Lung (tissue), 11 donors: ENCODE measurements at regions not wholly inside any gene's neighbourhood (a gene's known extent, or its start where the extent isn't known, plus 50 kb on each side); places are given as distances from the start of the nearest gene placed in this dataset.

Experiments
- ATAC-seq: fragments of 200-7000 bp; cut with Tn5 transposase; one replicate; pipeline ENCODE4 v1.9.1; 2020; ENCODE audit warnings: moderate number of reproducible peaks; ENCODE audit not compliant: insufficient read depth, low FRiP score
- DNase-seq, 3 donors: peaks; one replicate each; pipeline ENCODE4 v3.0.0-alpha.2; 2013 to 2017
- H3K27ac ChIP-seq, 2 donors: one replicate each; pipeline ENCODE4 v1.5.1; 2013; ENCODE audit warnings: mild to moderate bottlenecking in 2 of 2, moderate library complexity in 2 of 2, control low read depth in 1 of 2, inconsistent platforms in 1 of 2, low read depth in 1 of 2, low read length in 1 of 2
- H3K27me3 ChIP-seq, 3 donors: one replicate each; pipeline ENCODE4 v1.5.1; 2013; ENCODE audit warnings: low read length in 2 of 3; ENCODE audit not compliant: control insufficient read depth in 3 of 3, insufficient read depth in 3 of 3
- H3K36me3 ChIP-seq, 4 donors: one replicate each; pipeline ENCODE4 v1.5.1; 2013; ENCODE audit warnings: low read length in 4 of 4, mild to moderate bottlenecking in 1 of 4, moderate library complexity in 1 of 4; ENCODE audit not compliant: control insufficient read depth in 4 of 4, insufficient read depth in 4 of 4
- H3K4me1 ChIP-seq, 5 donors: one replicate each; pipeline ENCODE4 v1.5.1; 2013; ENCODE audit warnings: low read length in 5 of 5, mild to moderate bottlenecking in 2 of 5, moderate library complexity in 1 of 5; ENCODE audit not compliant: control insufficient read depth in 5 of 5, insufficient read depth in 5 of 5
- H3K4me3 ChIP-seq: one replicate; pipeline ENCODE4 v1.5.1; 2013; ENCODE audit warnings: mild to moderate bottlenecking, control low read depth, moderate library complexity
- H3K9ac ChIP-seq, 2 donors: one replicate each; pipeline ENCODE4 v1.5.1; 2013; ENCODE audit warnings: low read length in 2 of 2, control low read depth in 1 of 2; ENCODE audit not compliant: insufficient read depth in 1 of 2
- H3K9me3 ChIP-seq, 4 donors: one replicate each; pipeline ENCODE4 v1.5.1; 2013; ENCODE audit warnings: low read length in 3 of 4, mild to moderate bottlenecking in 1 of 4, moderate library complexity in 1 of 4; ENCODE audit not compliant: control insufficient read depth in 4 of 4, insufficient read depth in 3 of 4
- CTCF ChIP-seq: IDR thresholded peaks from 2 replicates; pipeline ENCODE4 v1.5.1; 2012; ENCODE audit warnings: mild to moderate bottlenecking; ENCODE audit errors: control extremely low read depth, extremely low read depth
- WGBS, 2 donors: extraction: QIAGEN DNeasy Blood & Tissue Kit; methylation state at CpG; one replicate each; pipeline ENCODE4 v1.1.7; 2013; 5-methylcytosine and 5-hydroxymethylcytosine counted together
- donor health status: control.
- donor health status: control.
- donor health status: Bipolar disorder and iron deficiency.
- donor health status: healthy.
- donor health status: DM: yes; HTN: yes; CAD: no.

GRCh38 chr2:58852905-58853304, 611.8 kb upstream of the FANCL start:
- Histone ChIP-seq H3K4me1 (no peaks in the 10 kb centered on the region), H3K36me3 (no peaks in the 10 kb centered on the region), H3K9me3 (peaks cover 0 to 3% (median 0%) of the 10 kb centered on the region in 4 donors), H3K9ac (no peak overlapping the region), H3K4me3 (no peak overlapping the region), H3K27ac (no peak overlapping the region), H3K27me3 (no peaks in the 10 kb centered on the region)
- DNase-seq (no peak), ATAC-seq (no peak)
- no peak for TF ChIP-seq CTCF

- Histone ChIP-seq H3K27me3 (no peaks in the 10 kb centered on the region), H3K9ac (no peak overlapping the region), H3K27ac (no peak overlapping the region), H3K36me3 (no peaks in the 10 kb centered on the region), H3K4me1 (no peaks in the 10 kb centered on the region), H3K9me3 (no peaks in the 10 kb centered on the region), H3K4me3 (no peak overlapping the region)
- no peak for ATAC-seq
- no peak for TF ChIP-seq CTCF
- 57 to 77% methylated on average over 5 of the region's 5 CpGs for WGBS, 2 donors
- DNase-seq = no peak
Measured at GRCh38 chr2:58852243-58852642, 611.1 kb upstream of the FANCL start.

- ATAC-seq (no peak), DNase-seq (peak in 1 of 3 donors; percentile 3)
- TF ChIP-seq CTCF = no peak
- Histone ChIP-seq H3K27ac (no peak overlapping the region), H3K9ac (no peak overlapping the region), H3K4me3 (no peak overlapping the region), H3K9me3 (no peaks in the 10 kb centered on the region), H3K27me3 (no peaks in the 10 kb centered on the region), H3K36me3 (no peaks in the 10 kb centered on the region), H3K4me1 (no peaks in the 10 kb centered on the region)
- 71 to 86% methylated on average over 2 of the region's 2 CpGs for WGBS, 2 donors
Measured at GRCh38 chr2:58851598-58851997, 610.5 kb upstream of the FANCL start.

GRCh38 chr2:58845011-58845410, 603.9 kb upstream of the FANCL start:
- ATAC-seq = no peak
- no peak for TF ChIP-seq CTCF
- Histone ChIP-seq H3K9me3 (no peaks in the 10 kb centered on the region), H3K27ac (no peak overlapping the region), H3K4me1 (no peaks in the 10 kb centered on the region), H3K9ac (no peak overlapping the region), H3K36me3 (no peaks in the 10 kb centered on the region), H3K4me3 (no peak overlapping the region), H3K27me3 (no peaks in the 10 kb centered on the region)
- DNase-seq = no peak
- WGBS, 2 donors = 83 to 84% methylated on average over 3 of the region's 3 CpGs
